HL-60 (cell line): ENCODE measurements at regions not wholly inside any gene's neighbourhood (a gene's known extent, or its start where the extent isn't known, plus 50 kb on each side); places are given as distances from the start of the nearest gene placed in this dataset.

ENCODE experiments used
- DNase-seq, 2 experiments: peaks; one replicate each; pipeline ENCODE4 v3.0.0-alpha.2; 2010 to 2020; ENCODE audit warnings: low read depth in 1 of 2, low spot score in 1 of 2
- H3K27ac ChIP-seq: fragments of 250-450 bp; sonication (Bioruptor Pico); replicated peaks from 2 replicates; pipeline ENCODE4 v1.5.1; 2020; ENCODE audit warnings: mild to moderate bottlenecking, moderate library complexity
- H3K27me3 ChIP-seq: fragments of 250-450 bp; sonication (Bioruptor Pico); 2 replicates; pipeline ENCODE4 v1.5.1; 2021; ENCODE audit warnings: mild to moderate bottlenecking, moderate library complexity; ENCODE audit not compliant: insufficient read depth, poor library complexity, severe bottlenecking
- H3K4me3 ChIP-seq: replicated peaks from 2 replicates; pipeline ENCODE4 v1.5.1; 2011; ENCODE audit warnings: mild to moderate bottlenecking, control low read depth, low read length; ENCODE audit not compliant: insufficient read depth
- GABPA ChIP-seq: IDR thresholded peaks from 2 replicates; pipeline ENCODE4 v1.6.1; 2012; ENCODE audit warnings: low read depth
- POLR2AphosphoS5 ChIP-seq: IDR thresholded peaks from 2 replicates; pipeline ENCODE4 v1.6.1; 2012; ENCODE audit warnings: low read depth
- SPI1 ChIP-seq: IDR thresholded peaks from 2 replicates; pipeline ENCODE4 v1.6.1; 2012; ENCODE audit warnings: low read depth, mild to moderate bottlenecking, borderline replicate concordance
- TF ChIP-seq, protein P1 (sequence below): IDR thresholded peaks from 2 replicates; pipeline ENCODE4 v1.6.1; 2012; ENCODE audit warnings: low read depth; ENCODE audit not compliant: insufficient replicate concordance
- TF ChIP-seq, protein P2 (sequence below): IDR thresholded peaks from one replicate; pipeline ENCODE4 v1.5.1; 2011; ENCODE audit warnings: low read length, control low read depth, inconsistent platforms; ENCODE audit not compliant: insufficient read depth

DNA sequence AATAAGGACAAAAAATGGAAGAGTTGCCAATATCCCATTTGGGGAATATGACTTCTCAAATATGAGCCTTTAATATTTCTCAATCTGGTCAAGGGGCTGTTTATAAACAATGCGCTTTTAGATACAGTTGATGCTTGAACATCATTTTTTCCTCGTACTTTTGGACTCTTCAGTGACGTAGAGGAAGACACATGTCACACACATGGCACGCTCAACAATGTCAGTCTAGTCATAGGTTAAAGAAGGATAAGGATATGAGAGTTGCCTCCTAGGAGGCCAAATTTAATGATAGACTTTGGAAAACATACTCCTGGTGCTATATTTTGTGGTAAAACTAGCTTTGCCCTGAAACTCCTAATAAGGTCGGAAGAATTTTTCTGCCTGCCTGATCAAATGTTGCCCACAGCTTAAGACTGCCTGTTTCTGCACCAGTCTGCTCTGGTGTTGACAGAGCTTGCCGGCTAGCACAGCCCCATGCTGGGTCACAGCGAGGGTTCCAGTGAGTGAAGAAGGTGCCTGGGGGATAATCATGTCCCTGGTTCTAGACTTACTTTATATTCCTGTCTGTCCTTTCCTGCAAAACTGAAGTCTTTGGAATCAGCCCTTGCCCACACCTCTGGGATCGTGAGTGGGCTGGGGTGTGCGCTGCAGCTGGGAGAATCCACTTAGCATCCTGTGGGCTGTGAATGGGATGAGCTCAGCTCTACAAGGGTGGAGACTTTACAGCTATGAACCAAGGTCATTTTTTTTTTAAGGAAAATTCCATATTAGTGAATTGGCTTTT lies 230.8 kb upstream of the IRX4 start:
- no peak overlapping the region for H3K27ac ChIP-seq
- DNase-seq = no peak
- no peak overlapping the region for H3K4me3 ChIP-seq
- H3K27me3 ChIP-seq = no peaks in the 10 kb centered on the region
- TF ChIP-seq SPI1 = no peak
- TF ChIP-seq, protein P1, sequence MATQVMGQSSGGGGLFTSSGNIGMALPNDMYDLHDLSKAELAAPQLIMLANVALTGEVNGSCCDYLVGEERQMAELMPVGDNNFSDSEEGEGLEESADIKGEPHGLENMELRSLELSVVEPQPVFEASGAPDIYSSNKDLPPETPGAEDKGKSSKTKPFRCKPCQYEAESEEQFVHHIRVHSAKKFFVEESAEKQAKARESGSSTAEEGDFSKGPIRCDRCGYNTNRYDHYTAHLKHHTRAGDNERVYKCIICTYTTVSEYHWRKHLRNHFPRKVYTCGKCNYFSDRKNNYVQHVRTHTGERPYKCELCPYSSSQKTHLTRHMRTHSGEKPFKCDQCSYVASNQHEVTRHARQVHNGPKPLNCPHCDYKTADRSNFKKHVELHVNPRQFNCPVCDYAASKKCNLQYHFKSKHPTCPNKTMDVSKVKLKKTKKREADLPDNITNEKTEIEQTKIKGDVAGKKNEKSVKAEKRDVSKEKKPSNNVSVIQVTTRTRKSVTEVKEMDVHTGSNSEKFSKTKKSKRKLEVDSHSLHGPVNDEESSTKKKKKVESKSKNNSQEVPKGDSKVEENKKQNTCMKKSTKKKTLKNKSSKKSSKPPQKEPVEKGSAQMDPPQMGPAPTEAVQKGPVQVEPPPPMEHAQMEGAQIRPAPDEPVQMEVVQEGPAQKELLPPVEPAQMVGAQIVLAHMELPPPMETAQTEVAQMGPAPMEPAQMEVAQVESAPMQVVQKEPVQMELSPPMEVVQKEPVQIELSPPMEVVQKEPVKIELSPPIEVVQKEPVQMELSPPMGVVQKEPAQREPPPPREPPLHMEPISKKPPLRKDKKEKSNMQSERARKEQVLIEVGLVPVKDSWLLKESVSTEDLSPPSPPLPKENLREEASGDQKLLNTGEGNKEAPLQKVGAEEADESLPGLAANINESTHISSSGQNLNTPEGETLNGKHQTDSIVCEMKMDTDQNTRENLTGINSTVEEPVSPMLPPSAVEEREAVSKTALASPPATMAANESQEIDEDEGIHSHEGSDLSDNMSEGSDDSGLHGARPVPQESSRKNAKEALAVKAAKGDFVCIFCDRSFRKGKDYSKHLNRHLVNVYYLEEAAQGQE = no peak
- TF ChIP-seq, protein P2, sequence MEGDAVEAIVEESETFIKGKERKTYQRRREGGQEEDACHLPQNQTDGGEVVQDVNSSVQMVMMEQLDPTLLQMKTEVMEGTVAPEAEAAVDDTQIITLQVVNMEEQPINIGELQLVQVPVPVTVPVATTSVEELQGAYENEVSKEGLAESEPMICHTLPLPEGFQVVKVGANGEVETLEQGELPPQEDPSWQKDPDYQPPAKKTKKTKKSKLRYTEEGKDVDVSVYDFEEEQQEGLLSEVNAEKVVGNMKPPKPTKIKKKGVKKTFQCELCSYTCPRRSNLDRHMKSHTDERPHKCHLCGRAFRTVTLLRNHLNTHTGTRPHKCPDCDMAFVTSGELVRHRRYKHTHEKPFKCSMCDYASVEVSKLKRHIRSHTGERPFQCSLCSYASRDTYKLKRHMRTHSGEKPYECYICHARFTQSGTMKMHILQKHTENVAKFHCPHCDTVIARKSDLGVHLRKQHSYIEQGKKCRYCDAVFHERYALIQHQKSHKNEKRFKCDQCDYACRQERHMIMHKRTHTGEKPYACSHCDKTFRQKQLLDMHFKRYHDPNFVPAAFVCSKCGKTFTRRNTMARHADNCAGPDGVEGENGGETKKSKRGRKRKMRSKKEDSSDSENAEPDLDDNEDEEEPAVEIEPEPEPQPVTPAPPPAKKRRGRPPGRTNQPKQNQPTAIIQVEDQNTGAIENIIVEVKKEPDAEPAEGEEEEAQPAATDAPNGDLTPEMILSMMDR = no peak
- no peak for TF ChIP-seq POLR2AphosphoS5
- TF ChIP-seq GABPA = no peak

DNA sequence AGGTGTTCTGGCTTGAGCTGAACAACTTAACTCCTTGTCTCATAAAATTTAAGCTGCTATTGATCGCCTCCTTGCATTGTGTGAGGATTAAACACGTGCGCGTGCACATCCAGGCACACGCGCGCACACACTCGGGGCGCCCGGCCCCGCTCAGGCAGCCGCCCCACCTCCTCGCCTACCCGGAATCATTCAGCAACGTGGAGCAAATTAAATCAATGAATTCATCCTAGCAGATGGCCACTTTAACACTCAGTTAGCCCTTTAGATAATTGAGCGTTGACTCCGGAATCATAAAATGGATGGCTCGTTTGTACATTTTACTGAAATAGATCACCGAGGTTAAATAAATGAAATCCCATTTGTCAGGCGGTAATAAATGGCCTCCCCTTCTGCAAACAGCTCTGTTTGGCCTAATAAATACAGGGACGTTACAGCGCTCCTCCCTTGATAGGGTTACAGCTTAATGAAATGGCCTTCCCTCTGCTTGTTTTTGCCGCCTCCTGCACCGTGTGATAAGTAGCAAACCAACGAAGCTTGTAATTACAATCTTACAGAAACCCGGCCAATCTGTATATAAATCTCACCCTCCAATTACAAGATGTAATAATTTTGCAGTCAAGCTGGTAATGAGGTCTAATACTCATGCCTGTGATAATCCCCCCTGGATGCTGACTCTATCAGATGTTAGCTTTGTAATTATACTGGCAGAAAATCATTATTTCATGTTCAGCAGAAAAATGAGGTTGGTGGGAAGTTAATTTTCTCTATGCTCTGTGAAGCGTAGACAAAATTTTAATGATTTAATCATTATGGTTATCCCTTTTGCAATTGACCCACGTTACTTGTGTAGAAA lies 229.7 kb upstream of the IRX4 start:
- Histone ChIP-seq H3K4me3 (no peak overlapping the region), H3K27ac (no peak overlapping the region), H3K27me3 (no peaks in the 10 kb centered on the region)
- no peak for TF ChIP-seq SPI1
- TF ChIP-seq, protein P2 = no peak
- no peak for TF ChIP-seq POLR2AphosphoS5
- TF ChIP-seq, protein P1 = no peak
- TF ChIP-seq GABPA = no peak
- DNase-seq = no peak

DNA sequence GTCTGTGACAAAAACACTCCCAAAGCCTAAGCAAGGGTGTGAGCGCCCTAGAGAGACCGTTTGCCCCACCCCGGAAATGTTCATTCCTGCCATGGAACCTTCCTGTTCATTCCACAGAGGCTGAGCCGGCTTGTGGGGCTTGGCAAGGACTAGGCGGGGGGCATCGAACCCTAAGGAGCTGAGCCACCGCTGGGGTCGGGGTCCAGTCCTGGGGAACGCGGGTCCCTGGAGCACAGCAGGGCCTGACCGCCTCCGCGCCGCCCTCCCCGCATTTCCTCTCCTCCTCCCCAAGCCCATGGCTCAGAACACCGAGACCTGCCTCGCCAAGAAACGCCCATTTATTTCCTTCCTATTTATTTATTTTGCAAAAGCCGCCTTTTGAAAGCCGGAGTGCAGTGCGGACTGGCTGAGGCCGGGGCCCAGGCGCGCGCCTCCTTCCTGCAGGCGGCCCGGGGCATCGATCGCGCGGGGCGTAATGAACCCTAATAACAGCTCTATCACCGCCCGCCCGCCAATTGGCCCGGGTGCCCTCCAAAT lies 228.9 kb upstream of the IRX4 start:
- H3K27ac ChIP-seq = no peak overlapping the region
- no peak for DNase-seq
- H3K27me3 ChIP-seq = no peaks in the 10 kb centered on the region
- no peak for TF ChIP-seq POLR2AphosphoS5
- TF ChIP-seq, protein P2 = no peak
- TF ChIP-seq, protein P1 = no peak
- no peak overlapping the region for H3K4me3 ChIP-seq
